K562 (cell line): ENCODE measurements at regions not wholly inside any gene's neighbourhood (a gene's known extent, or its start where the extent isn't known, plus 50 kb on each side); places are given as distances from the start of the nearest gene placed in this dataset.

Experiments
- ATAC-seq: fragments of 200-7000 bp; cut with Tn5 transposase; 3 replicates; pipeline ENCODE4 v1.9.1; 2020; ENCODE audit warnings: moderate library complexity
- BruUV-seq: library from RNA; stranded (reverse); fragments of 400-500 nt; replicated peaks from 2 replicates; lab custom pipeline; 2021; lab: Mats Ljungman, UMichigan
- CTCF ChIA-PET: fragments of 300-600 bp; formaldehyde crosslinking; extraction: SDS; loops from one replicate; lab custom pipeline; 2021; ENCODE audit warnings: low intra/inter-chr PET ratio; lab: Yijun Ruan, JAX
- POLR2A ChIA-PET: fragments of 300-600, 350-650 bp; sonication (Branson Sonifier 250); formaldehyde crosslinking; extraction: SDS; loops from one replicate; lab custom pipeline; 2021; ENCODE audit warnings: antibody characterized with exemption, inconsistent platforms; lab: Yijun Ruan, JAX
- DNase-seq, 4 experiments: peaks; one replicate each; pipeline versions ENCODE4 v3.0.0 to v3.0.0-alpha.2; 2011 to 2018; ENCODE audit warnings: low spot score in 3 of 4, mixed read lengths in 3 of 4; ENCODE audit errors: extremely low read depth in 1 of 4
- FAIRE-seq: peaks from 2 replicates; lab custom pipeline; 2011; peaks lifted over from hg19 to GRCh38; lab: Jason Lieb, UNC
- H2AFZ ChIP-seq: 2 replicates; pipeline ENCODE4 v1.6.0; 2011; ENCODE audit warnings: low read depth, low read length, control low read depth, inconsistent platforms
- H3K27ac ChIP-seq: fragments of 200-600 bp; 3 replicates; pipeline ENCODE4 v1.8.0; 2011; ENCODE audit warnings: low read depth, mild to moderate bottlenecking, control low read depth, inconsistent platforms, low read length, moderate library complexity, mixed read lengths; ENCODE audit errors: extremely low read depth
- H3K27me3 ChIP-seq, 2 experiments: fragments of 300-600 bp in 1 of 2; 2 replicates in 1 of 2; 3 replicates in 1 of 2; pipeline versions ENCODE4 v1.6.0 to v1.8.0; 2011; ENCODE audit warnings: inconsistent platforms in 2 of 2, low read length in 2 of 2, mild to moderate bottlenecking in 1 of 2, mixed read lengths in 1 of 2, moderate library complexity in 1 of 2; ENCODE audit not compliant: control insufficient read depth in 2 of 2, insufficient read depth in 2 of 2
- H3K36me3 ChIP-seq: fragments of 300-600 bp; 3 replicates; pipeline ENCODE4 v1.8.0; 2011; ENCODE audit warnings: mild to moderate bottlenecking, low read length, inconsistent platforms; ENCODE audit not compliant: control insufficient read depth, insufficient read depth
- H3K4me1 ChIP-seq, 2 experiments: fragments of 200-600 bp in 1 of 2; replicated peaks in 1 of 2; 2 replicates in 1 of 2; 3 replicates in 1 of 2; pipeline versions ENCODE4 v1.5.1 to v1.8.0; 2011; ENCODE audit warnings: inconsistent platforms in 2 of 2, low read length in 2 of 2, mild to moderate bottlenecking in 1 of 2, mixed read lengths in 1 of 2, moderate library complexity in 1 of 2; ENCODE audit not compliant: control insufficient read depth in 2 of 2, insufficient read depth in 2 of 2
- H3K4me2 ChIP-seq: 2 replicates; pipeline ENCODE4 v1.6.1; 2011; ENCODE audit warnings: low read length, control low read depth, inconsistent platforms, mixed read lengths; ENCODE audit not compliant: insufficient read depth
- H3K4me3 ChIP-seq: fragments of 200-600 bp; sonication (generic), shearing (Covaris generic); 2 replicates; pipeline ENCODE4 v1.5.1; 2016; ENCODE audit warnings: control low read depth, inconsistent platforms
- H3K79me2 ChIP-seq: fragments of 200-600 bp; 3 replicates; pipeline ENCODE4 v1.8.0; 2011; ENCODE audit warnings: low read length, inconsistent platforms; ENCODE audit not compliant: control insufficient read depth, insufficient read depth
- H3K9ac ChIP-seq, 2 experiments: 2 replicates each; pipeline versions ENCODE4 v1.6.0 to v1.6.1; 2011; ENCODE audit warnings: low read depth in 2 of 2, low read length in 2 of 2, control low read depth in 1 of 2, inconsistent platforms in 1 of 2, mild to moderate bottlenecking in 1 of 2, mixed read lengths in 1 of 2; ENCODE audit not compliant: insufficient read depth in 1 of 2
- H3K9me1 ChIP-seq: one replicate; pipeline ENCODE4 v1.6.0; 2011; ENCODE audit warnings: inconsistent platforms, mild to moderate bottlenecking, low read length, moderate library complexity; ENCODE audit not compliant: control insufficient read depth, insufficient read depth
- H3K9me3 ChIP-seq: replicated peaks from 2 replicates; pipeline ENCODE4 v1.5.1; 2011; ENCODE audit warnings: low read depth, low read length, inconsistent platforms; ENCODE audit not compliant: control insufficient read depth, insufficient read depth
- H4K20me1 ChIP-seq: replicated peaks from 2 replicates; pipeline ENCODE4 v1.6.1; 2011; ENCODE audit warnings: low read length, inconsistent platforms, mixed read lengths; ENCODE audit not compliant: control insufficient read depth, insufficient read depth
- C11orf30 ChIP-seq: fragments of 450-650 bp; IDR thresholded peaks from 2 replicates; pipeline ENCODE4 v1.6.1; 2016; ENCODE audit warnings: low read depth, mild to moderate bottlenecking
- NFATC3 ChIP-seq: fragments of 450-650 bp; IDR thresholded peaks from 2 replicates; pipeline ENCODE4 v1.6.1; 2017; ENCODE audit warnings: mild to moderate bottlenecking
- POLR3G ChIP-seq: IDR thresholded peaks from 2 replicates; pipeline ENCODE4 v1.6.1; 2011; ENCODE audit not compliant: insufficient read length, insufficient replicate concordance; ENCODE audit errors: extremely low read depth
- SMAD3 ChIP-seq: fragments of 450-650 bp; formaldehyde crosslinking; conservative IDR thresholded peaks from 2 replicates; pipeline ENCODE4 v1.4.0; 2020; ENCODE audit warnings: mild to moderate bottlenecking
- ZNF124 ChIP-seq: sonication (generic); formaldehyde crosslinking; IDR thresholded peaks from 2 replicates; pipeline ENCODE4 v1.8.1; 2022; ENCODE audit warnings: missing genetic modification reagents
- WGBS: fragments of 100-300 bp; shearing (Covaris generic); methylation state at CpG from one replicate; pipeline ENCODE4 v1.1.6; 2016; ENCODE audit warnings: low coverage, mixed read lengths; ENCODE audit not compliant: insufficient coverage; ENCODE audit errors: missing lambda C conversion rate; 5-methylcytosine and 5-hydroxymethylcytosine counted together
- in situ Hi-C: fragments of 300-500 bp; cut with MboI; formaldehyde crosslinking; loops from 4 replicates; pipeline ENCODE4 v1.15.0; 2018; ENCODE audit warnings: inconsistent platforms, mixed read lengths
- intact Hi-C: fragments of 100-400 bp; cut with micrococcal nuclease; formaldehyde crosslinking; loops from 2 replicates; pipeline ENCODE4 v1.14.2; 2022
- TF ChIP-seq, protein P1 (sequence below): fragments of 200-800 bp; sonication (Bioruptor generic); IDR thresholded peaks from 2 replicates; pipeline ENCODE4 v1.6.1; 2016; ENCODE audit warnings: missing genetic modification characterization, missing compliant biosample characterization

DNA sequence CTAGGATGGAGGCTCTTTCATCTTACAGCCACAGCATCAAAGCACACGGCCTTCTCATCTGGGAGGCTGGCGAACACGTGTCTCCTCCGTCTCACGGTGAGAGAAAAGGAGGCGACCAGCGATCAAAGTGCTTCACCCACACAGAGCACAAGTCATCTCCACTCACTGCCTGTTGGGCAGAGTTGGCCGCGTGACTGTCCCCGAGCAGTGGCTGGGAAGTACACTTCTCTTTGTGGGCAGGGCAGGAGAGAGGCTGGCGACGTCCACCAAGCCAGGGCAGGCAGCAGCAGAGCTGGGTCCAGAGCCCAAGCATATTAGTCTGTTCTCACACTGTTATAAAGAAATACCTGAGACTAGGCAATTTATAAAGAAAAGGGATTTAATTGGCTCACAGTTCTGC, 64.1 kb upstream of the FOXC1 start (continued):
- TF ChIP-seq POLR3G (no peak), ZNF124 (CRISPR knock-in tag) (no peak), SMAD3 (no peak)

DNA sequence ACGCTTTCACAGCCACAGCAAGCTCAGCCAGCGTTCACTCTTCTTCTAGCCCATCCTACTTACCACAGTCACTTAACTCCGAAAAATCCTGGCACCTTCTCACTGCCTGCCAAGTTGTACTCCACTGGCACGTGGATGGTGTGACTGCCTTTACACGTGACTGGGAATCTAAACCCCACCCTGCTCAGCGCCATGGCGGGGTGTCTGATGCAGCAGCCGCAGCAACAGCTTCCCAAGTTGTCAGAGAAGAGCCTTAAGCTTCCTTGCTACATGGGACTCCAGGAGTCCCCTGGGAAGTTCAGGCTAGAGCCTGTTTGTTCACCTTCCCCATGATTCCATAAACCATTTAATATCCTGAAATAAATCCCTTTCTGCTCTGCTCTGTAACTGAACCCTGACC, 61.9 kb upstream of the FOXC1 start:
- Histone ChIP-seq H3K4me1 (no peaks in the 10 kb centered on the region), H3K4me2 (no peak overlapping the region), H3K27ac (no peak overlapping the region), H3K9me1 (no peaks in the 10 kb centered on the region), H3K9ac (no peak overlapping the region), H2AFZ (no peak overlapping the region), H3K4me3 (no peak overlapping the region), H3K36me3 (no peaks in the 10 kb centered on the region), H3K79me2 (no peaks in the 10 kb centered on the region), H4K20me1 (no peaks in the 10 kb centered on the region), H3K27me3 (peaks cover 4 to 11% of the 10 kb centered on the region in 2 experiments; a peak in 4 of 5 replicates), H3K9me3 (no peaks in the 10 kb centered on the region)
- whole genome bisulfite sequencing, result under 1% methylated on average over 8 of the region's 8 CpGs
- ChIA-PET POLR2A (interaction anchor here (0.6 to 1.2 kb wide), 2 partner anchors 9 to 93 kb away, joined by 3 to 5 read pairs; no protein-coding TSS in a partner anchor), CTCF (no interaction called here)
- intact Hi-C loops (no loop called here), in situ Hi-C loops (no loop called here)
- TF ChIP-seq, protein P1, sequence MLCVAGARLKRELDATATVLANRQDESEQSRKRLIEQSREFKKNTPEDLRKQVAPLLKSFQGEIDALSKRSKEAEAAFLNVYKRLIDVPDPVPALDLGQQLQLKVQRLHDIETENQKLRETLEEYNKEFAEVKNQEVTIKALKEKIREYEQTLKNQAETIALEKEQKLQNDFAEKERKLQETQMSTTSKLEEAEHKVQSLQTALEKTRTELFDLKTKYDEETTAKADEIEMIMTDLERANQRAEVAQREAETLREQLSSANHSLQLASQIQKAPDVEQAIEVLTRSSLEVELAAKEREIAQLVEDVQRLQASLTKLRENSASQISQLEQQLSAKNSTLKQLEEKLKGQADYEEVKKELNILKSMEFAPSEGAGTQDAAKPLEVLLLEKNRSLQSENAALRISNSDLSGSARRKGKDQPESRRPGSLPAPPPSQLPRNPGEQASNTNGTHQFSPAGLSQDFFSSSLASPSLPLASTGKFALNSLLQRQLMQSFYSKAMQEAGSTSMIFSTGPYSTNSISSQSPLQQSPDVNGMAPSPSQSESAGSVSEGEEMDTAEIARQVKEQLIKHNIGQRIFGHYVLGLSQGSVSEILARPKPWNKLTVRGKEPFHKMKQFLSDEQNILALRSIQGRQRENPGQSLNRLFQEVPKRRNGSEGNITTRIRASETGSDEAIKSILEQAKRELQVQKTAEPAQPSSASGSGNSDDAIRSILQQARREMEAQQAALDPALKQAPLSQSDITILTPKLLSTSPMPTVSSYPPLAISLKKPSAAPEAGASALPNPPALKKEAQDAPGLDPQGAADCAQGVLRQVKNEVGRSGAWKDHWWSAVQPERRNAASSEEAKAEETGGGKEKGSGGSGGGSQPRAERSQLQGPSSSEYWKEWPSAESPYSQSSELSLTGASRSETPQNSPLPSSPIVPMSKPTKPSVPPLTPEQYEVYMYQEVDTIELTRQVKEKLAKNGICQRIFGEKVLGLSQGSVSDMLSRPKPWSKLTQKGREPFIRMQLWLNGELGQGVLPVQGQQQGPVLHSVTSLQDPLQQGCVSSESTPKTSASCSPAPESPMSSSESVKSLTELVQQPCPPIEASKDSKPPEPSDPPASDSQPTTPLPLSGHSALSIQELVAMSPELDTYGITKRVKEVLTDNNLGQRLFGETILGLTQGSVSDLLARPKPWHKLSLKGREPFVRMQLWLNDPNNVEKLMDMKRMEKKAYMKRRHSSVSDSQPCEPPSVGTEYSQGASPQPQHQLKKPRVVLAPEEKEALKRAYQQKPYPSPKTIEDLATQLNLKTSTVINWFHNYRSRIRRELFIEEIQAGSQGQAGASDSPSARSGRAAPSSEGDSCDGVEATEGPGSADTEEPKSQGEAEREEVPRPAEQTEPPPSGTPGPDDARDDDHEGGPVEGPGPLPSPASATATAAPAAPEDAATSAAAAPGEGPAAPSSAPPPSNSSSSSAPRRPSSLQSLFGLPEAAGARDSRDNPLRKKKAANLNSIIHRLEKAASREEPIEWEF (CRISPR knock-in tag), result no peak
- TF ChIP-seq C11orf30, result no peak
- no peak for TF ChIP-seq NFATC3
- ATAC-seq (no peak), DNase-seq (no peak), FAIRE-seq (no peak)
- no TSS peak for BruUV-seq
